DND-41 (cell line): ENCODE measurements at regions not wholly inside any gene's neighbourhood (a gene's known extent, or its start where the extent isn't known, plus 50 kb on each side); places are given as distances from the start of the nearest gene placed in this dataset.

Source experiments
- CTCF ChIP-seq: IDR thresholded peaks from 2 replicates; pipeline ENCODE4 v1.5.1; 2012; ENCODE audit warnings: borderline replicate concordance, low read length, moderate library complexity, mild to moderate bottlenecking; ENCODE audit not compliant: poor library complexity, severe bottlenecking; ENCODE audit errors: extremely low read depth
- EZH2 ChIP-seq: IDR thresholded peaks from 3 replicates; pipeline ENCODE4 v1.6.1; 2012; ENCODE audit warnings: borderline replicate concordance, low read depth, mild to moderate bottlenecking, moderate library complexity, low read length, inconsistent platforms; ENCODE audit not compliant: severe bottlenecking

- no peak for TF ChIP-seq CTCF
- TF ChIP-seq EZH2, result no peak
These were observed 528.6 kb downstream of the ANKRD50 start for GRCh38 chr4:124183926-124184325.
